OCI-LY7 (cell line): ENCODE measurements at regions not wholly inside any gene's neighbourhood (a gene's known extent, or its start where the extent isn't known, plus 50 kb on each side); places are given as distances from the start of the nearest gene placed in this dataset.

ENCODE experiments used
- BruUV-seq: library from RNA; stranded (reverse); fragments of 400-500 nt; replicated peaks from 2 replicates; lab custom pipeline; 2021; lab: Mats Ljungman, UMichigan
- CTCF ChIA-PET: fragments of 300-600 bp; sonication (Branson Sonifier 250); formaldehyde crosslinking; loops from one replicate; lab custom pipeline; 2022; ENCODE audit warnings: antibody characterized with exemption; ENCODE audit not compliant: unreplicated experiment; lab: Charles Lee
- POLR2A ChIA-PET: fragments of 300-600 bp; sonication (Branson Sonifier 250); formaldehyde crosslinking; loops from one replicate; lab custom pipeline; 2022; ENCODE audit warnings: antibody characterized with exemption; lab: Charles Lee
- DNase-seq: peaks from one replicate; pipeline ENCODE4 v3.0.0-alpha.2; 2015; ENCODE audit warnings: low spot score
- H2AFZ ChIP-seq: fragments of 200-600 bp; sonication (generic), shearing (Covaris generic); 2 replicates; pipeline ENCODE4 v1.6.1; 2014; ENCODE audit warnings: mild to moderate bottlenecking, antibody characterized with exemption, low read length, moderate library complexity
- H3K27ac ChIP-seq: fragments of 200-600 bp; sonication (generic); 2 replicates; pipeline ENCODE4 v1.5.1; 2014; ENCODE audit warnings: mixed run types, low read depth, mild to moderate bottlenecking, moderate library complexity, low read length, inconsistent platforms; ENCODE audit not compliant: poor library complexity, severe bottlenecking
- H3K36me3 ChIP-seq: fragments of 200-600 bp; sonication (generic); 2 replicates; pipeline ENCODE4 v1.6.1; 2014; ENCODE audit warnings: mild to moderate bottlenecking, antibody characterized with exemption, low read length, moderate library complexity, mixed read lengths; ENCODE audit not compliant: insufficient read depth
- H3K4me1 ChIP-seq: fragments of 200-600 bp; sonication (generic); 2 replicates; pipeline ENCODE4 v1.5.1; 2014; ENCODE audit warnings: mild to moderate bottlenecking, low read length; ENCODE audit not compliant: insufficient read depth, poor library complexity, severe bottlenecking
- H3K4me2 ChIP-seq: fragments of 200-600 bp; sonication (generic); 2 replicates; pipeline ENCODE4 v1.6.1; 2014; ENCODE audit warnings: mild to moderate bottlenecking, low read length
- H3K4me3 ChIP-seq: fragments of 200-600 bp; sonication (generic); 2 replicates; pipeline ENCODE4 v1.5.1; 2014; ENCODE audit warnings: mild to moderate bottlenecking, low read depth, low read length; ENCODE audit not compliant: poor library complexity, severe bottlenecking
- H3K79me2 ChIP-seq: fragments of 200-600 bp; sonication (generic); 2 replicates; pipeline ENCODE4 v1.6.1; 2016; ENCODE audit warnings: low read depth, mild to moderate bottlenecking, low read length, moderate library complexity, mixed read lengths; ENCODE audit not compliant: insufficient read depth
- H3K9me2 ChIP-seq: fragments of 200-600 bp; sonication (generic); 2 replicates; pipeline ENCODE4 v1.6.1; 2016; ENCODE audit warnings: mild to moderate bottlenecking, low read length, mixed read lengths; ENCODE audit not compliant: insufficient read depth
- H3K9me3 ChIP-seq: fragments of 200-600 bp; sonication (generic); 2 replicates; pipeline ENCODE4 v1.6.1; 2014; ENCODE audit warnings: mild to moderate bottlenecking, mixed run types, low read length, mixed read lengths
- H4K20me1 ChIP-seq: fragments of 200-600 bp; sonication (generic); 2 replicates; pipeline ENCODE4 v1.6.1; 2014; ENCODE audit warnings: mild to moderate bottlenecking, antibody characterized with exemption, low read length, moderate library complexity, mixed read lengths; ENCODE audit not compliant: insufficient read depth
- CTCF ChIP-seq: fragments of 200-600 bp; sonication (generic); conservative IDR thresholded peaks from 2 replicates; pipeline ENCODE4 v1.5.1; 2014; ENCODE audit warnings: mild to moderate bottlenecking, antibody characterized with exemption, low read length, moderate library complexity, mixed read lengths
- EZH2phosphoT487 ChIP-seq: fragments of 200-600 bp; sonication (generic); IDR thresholded peaks from 2 replicates; pipeline ENCODE4 v1.6.1; 2018; ENCODE audit warnings: low read depth, borderline replicate concordance, mild to moderate bottlenecking, mixed run types, antibody characterized with exemption, low read length, moderate library complexity, mixed read lengths
- intact Hi-C: fragments of 100-400 bp; cut with micrococcal nuclease; formaldehyde crosslinking; loops from one replicate; pipeline ENCODE4 v1.10.0; 2022; ENCODE audit not compliant: unreplicated experiment

GRCh38 chr2:182559623-182560022 lies 132.8 kb upstream of the PDE1A start:
- H3K9me3 ChIP-seq, result no peaks in the 10 kb centered on the region
- ChIA-PET POLR2A (no interaction called here), CTCF (interaction anchor here (1.1 kb wide), 1 partner anchor 28 kb away, joined by 3 read pairs; no protein-coding TSS in a partner anchor)
- no peak overlapping the region for H2AFZ ChIP-seq
- no TSS peak for BruUV-seq
- no peaks in the 10 kb centered on the region for H3K4me1 ChIP-seq
- TF ChIP-seq CTCF (no peak), EZH2phosphoT487 (no peak)
- H3K4me2 ChIP-seq, result no peak overlapping the region
- DNase-seq, result no peak
- no peaks in the 10 kb centered on the region for H3K9me2 ChIP-seq
- no peaks in the 10 kb centered on the region for H3K79me2 ChIP-seq
- no peaks in the 10 kb centered on the region for H4K20me1 ChIP-seq
- intact Hi-C loops, result no loop called here
- H3K27ac ChIP-seq, result no peak overlapping the region
- no peaks in the 10 kb centered on the region for H3K36me3 ChIP-seq
- no peak overlapping the region for H3K4me3 ChIP-seq

GRCh38 chr2:182565911-182566567 lies 139.2 kb upstream of the PDE1A start:
- no peak for DNase-seq
- Histone ChIP-seq H3K9me2 (no peaks in the 10 kb centered on the region), H3K27ac (no peak overlapping the region), H3K4me3 (no peak overlapping the region), H3K36me3 (no peaks in the 10 kb centered on the region), H4K20me1 (no peaks in the 10 kb centered on the region), H3K9me3 (no peaks in the 10 kb centered on the region), H3K79me2 (no peaks in the 10 kb centered on the region), H2AFZ (no peak overlapping the region), H3K4me1 (no peaks in the 10 kb centered on the region), H3K4me2 (no peak overlapping the region)
- ChIA-PET CTCF (no interaction called here), POLR2A (interaction anchor here (0.7 kb wide), 1 partner anchor 542 kb away, joined by 4 read pairs; no protein-coding TSS in a partner anchor)
- intact Hi-C loops, result no loop called here
- BruUV-seq, result no TSS peak
- no peak for TF ChIP-seq EZH2phosphoT487
- TF ChIP-seq CTCF, result no peak

GRCh38 chr2:182573553-182573952 lies 142.5 kb upstream of the DNAJC10 start:
- H3K9me2 ChIP-seq, result no peaks in the 10 kb centered on the region
- no peak overlapping the region for H2AFZ ChIP-seq
- no peak overlapping the region for H3K27ac ChIP-seq
- no peaks in the 10 kb centered on the region for H4K20me1 ChIP-seq
- BruUV-seq, result no TSS peak
- no peak overlapping the region for H3K4me3 ChIP-seq
- H3K79me2 ChIP-seq, result no peaks in the 10 kb centered on the region
- TF ChIP-seq CTCF (no peak), EZH2phosphoT487 (no peak)
- intact Hi-C loops, result no loop called here
- no peaks in the 10 kb centered on the region for H3K4me1 ChIP-seq
- POLR2A ChIA-PET, result no interaction called here
- no peak overlapping the region for H3K4me2 ChIP-seq
- no peaks in the 10 kb centered on the region for H3K36me3 ChIP-seq
- H3K9me3 ChIP-seq, result no peaks in the 10 kb centered on the region
- no peak for DNase-seq
- CTCF ChIA-PET, result no interaction called here
